ENCODE measurements at regions not wholly inside any gene's neighbourhood (a gene's known extent, or its start where the extent isn't known, plus 50 kb on each side); places are given as distances from the start of the nearest gene placed in this dataset.

DNA sequence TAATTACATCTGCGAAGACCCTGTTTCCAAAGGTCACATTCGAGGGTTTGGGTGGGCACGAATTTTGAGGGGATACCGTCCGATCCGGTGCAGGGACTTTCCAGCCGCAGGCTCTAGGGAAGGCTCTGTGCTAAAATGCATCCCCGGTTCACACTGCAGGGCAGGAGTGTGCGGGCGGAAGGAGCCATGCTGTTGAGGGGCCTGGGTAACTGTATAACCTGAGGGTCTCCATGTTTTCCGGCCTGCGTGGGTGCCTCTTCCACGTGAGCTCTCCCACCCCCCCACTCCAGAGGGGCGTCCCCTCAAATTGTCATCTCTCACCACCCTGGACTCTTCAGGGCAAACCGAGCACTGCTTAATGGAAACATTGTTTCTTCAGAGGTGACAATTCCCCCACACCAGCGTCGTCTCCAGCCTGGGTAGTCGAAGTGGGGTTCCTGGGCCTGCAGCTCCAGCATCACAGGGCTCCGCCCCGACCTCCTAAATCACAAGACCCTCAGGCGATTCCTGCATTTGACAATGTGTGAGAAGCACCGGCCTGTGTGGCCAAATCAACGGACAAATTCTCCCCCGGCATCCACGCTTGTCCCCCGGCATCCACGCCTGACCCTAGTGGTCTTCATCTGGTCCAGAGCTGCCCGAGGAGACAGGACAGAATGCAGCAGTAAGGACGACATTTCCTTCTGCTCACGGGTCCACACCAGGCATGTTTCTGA lies 51.2 kb downstream of the FOXL3 start:
- DNase-seq, result no peak

GRCh38 chr7:341841-342638 lies 52.1 kb downstream of the FOXL3 start:
- no peak for DNase-seq

DNA sequence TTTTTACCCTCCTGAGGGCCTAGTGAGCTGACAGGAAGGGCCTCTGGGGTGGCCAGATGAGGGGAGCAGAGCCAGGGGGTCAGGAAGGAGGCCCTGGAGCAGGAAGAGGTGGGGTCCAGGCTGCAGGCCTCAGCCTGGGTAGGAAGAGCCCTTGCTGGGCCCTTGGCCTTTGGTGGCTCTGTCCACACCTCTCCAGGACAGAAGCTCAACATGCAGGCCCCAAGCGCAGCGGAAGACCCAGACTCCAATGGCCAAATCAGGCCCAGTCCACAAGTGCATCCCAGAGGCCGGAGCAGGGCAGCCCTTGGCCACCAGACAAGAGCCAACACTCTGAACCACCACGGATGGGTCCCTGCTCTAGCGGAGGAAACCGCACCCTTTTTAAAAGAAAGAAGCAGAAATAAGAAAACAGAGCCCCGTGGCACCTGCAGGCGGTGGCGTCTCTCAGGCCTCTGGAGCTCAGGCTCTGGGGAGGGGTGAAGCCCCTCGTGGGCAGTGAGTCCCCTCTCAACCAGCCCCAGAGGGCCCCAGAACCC lies 52.8 kb downstream of the FOXL3 start:
- no peak for DNase-seq

GRCh38 chr7:343227-343822 lies 53.4 kb downstream of the FOXL3 start:
- no peak for DNase-seq

DNA sequence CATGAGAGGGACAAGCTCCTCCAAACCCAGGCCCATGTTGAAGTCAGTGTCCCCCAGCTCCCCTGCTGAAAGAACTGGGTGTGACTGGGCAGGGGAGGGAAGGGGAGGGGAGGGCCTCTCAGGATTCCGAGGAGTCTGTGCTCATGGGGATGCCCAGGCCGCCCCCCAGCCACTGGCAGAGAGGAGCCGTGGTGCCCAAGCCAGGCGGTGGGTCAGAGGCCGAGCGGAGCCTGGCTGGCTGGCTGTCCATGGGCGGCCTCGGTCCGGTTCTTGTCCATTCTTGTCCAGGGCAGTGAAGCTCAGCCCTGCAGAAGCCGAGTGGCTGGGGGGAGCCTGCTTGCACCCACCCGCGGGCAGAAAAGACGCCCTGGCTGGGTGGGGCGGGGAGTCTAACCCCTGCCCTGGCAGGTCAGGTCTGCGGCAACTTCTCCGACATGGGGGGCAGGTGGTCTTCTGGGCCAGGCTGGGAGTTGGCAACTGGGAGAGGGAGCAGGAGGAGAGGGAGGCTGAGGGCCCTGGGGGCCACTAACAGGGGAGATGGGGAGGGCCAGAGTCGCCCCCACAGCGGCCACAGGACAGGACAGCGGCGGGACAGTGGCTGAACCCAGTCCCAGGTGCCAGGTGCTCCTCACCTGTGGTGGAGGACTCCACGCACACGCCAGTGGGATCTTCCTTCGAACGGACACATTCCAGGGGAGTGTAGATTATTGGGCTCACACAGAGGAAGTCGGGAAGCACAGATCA lies 54.1 kb downstream of the FOXL3 start:
- no peak for DNase-seq

- DNase-seq, result no peak
Observed at GRCh38 chr7:344608-344994, 54.6 kb downstream of the FOXL3 start.

GRCh38 chr7:346116-346898 lies 56.3 kb downstream of the FOXL3 start:
- no peak for DNase-seq

DNA sequence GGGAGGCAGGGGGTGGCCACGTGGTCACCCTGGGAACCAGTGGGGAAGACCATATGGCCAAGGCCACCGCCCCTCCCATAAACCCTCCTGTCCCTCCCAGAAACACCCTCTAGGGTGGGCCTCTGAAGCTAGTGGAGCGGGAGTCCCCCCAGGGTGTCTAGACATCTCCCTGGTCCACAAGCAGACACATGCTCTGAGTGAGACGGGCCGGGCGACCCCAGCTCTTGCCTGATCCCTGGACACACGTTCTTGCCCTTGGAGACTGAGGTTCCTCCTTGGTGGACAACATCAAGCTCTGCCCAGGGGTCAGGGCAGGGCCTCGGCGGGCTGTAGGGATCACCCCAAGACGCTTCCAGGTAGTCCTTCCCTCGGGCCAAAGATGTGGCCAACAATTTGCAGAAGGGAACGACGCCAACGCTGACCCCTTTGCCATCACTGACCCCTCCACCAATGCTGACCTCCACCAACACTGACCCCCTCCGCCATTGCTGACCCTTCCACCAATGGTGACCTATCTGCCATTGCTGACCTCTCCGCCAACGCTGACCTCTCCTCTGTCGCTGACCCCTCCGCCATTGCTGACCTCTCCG lies 57.1 kb downstream of the FOXL3 start:
- DNase-seq, result no peak

DNA sequence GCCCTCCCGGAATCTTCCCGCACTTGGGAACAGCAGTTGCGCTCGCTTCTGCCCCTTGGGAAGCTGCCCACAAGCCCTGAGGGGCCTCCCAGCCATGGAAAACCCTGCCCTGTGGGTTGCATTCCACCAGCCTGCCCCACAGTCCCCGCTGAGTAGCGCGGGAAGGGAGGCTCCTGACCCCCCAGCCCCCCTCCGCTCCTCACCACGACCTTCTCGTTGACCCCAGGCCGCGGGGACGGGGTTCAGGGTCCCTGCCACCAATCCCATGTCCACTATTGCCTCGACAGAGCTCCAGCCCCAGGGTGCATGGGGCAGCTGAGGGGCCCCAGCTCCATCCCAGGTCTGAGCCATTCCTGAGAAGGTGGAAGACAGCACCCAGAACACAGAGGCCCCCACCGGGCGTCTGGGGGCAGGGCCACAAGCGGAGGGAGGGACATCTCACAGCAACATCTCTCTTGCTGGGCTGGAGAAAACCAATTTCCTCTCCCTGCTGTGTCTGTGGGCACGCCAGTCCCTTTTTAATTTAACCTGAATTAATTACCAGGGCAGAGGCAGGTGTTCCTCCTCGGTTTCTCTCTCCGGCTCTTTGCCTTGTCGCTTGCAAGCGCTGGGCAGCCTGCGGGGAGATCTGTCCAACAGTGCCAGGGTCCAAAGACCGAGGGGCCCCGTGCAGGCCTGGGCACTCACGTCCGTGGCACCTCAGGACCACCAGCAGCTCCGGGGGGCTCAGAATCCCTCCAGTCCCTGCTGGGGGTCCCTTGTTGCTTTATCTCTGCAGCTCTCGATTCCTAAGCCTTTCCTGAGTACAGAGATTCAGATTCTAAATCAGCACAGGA lies 57.9 kb downstream of the FOXL3 start:
- no peak for DNase-seq

- no peak for DNase-seq
Observed at GRCh38 chr7:348480-348844, 58.5 kb downstream of the FOXL3 start.

DNA sequence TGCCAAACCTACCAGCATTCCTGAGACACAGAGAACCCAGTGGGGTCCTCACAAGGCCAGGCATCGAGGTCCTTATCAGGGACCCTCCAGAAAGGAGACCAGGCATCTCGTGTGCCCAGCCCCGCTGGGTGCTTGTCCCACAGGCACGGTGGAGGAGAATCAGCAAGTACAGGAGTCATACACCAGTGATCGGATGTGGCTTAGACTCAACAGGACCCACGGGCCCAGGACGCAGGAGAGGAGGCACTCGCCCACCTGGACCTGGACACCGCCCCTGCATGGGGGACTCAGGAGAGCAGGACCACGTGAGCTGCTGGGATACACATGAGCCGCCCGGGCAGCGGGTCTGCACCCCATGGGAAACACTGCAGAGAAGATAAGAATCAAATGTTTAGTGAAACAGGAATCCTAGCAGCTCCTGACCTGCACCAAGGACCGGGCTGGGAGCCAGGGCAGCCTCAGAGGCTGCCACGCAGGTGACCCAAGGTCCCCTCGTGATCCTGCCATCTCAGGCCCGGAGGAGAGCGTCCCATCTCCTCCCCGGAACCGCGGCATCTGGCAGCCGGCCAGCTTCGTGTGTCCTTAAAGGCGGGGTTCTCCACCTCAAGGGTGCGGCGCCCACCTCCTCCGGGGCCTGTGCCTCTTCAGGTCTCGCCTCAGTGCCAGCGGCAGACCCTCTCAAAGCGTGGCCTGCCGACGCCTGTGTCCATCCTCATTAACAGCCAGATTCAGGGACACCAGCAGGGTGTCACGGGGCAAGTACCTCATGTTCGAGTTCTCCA lies 59.2 kb downstream of the FOXL3 start:
- no peak for DNase-seq

- peak; percentile 50 for DNase-seq
Observed at GRCh38 chr7:351256-351655, 61.3 kb downstream of the FOXL3 start.

GRCh38 chr7:351681-352480 lies 61.9 kb downstream of the FOXL3 start:
- peak; percentile 27 for DNase-seq

GRCh38 chr7:353746-354325 lies 63.9 kb downstream of the FOXL3 start:
- DNase-seq, result no peak

DNA sequence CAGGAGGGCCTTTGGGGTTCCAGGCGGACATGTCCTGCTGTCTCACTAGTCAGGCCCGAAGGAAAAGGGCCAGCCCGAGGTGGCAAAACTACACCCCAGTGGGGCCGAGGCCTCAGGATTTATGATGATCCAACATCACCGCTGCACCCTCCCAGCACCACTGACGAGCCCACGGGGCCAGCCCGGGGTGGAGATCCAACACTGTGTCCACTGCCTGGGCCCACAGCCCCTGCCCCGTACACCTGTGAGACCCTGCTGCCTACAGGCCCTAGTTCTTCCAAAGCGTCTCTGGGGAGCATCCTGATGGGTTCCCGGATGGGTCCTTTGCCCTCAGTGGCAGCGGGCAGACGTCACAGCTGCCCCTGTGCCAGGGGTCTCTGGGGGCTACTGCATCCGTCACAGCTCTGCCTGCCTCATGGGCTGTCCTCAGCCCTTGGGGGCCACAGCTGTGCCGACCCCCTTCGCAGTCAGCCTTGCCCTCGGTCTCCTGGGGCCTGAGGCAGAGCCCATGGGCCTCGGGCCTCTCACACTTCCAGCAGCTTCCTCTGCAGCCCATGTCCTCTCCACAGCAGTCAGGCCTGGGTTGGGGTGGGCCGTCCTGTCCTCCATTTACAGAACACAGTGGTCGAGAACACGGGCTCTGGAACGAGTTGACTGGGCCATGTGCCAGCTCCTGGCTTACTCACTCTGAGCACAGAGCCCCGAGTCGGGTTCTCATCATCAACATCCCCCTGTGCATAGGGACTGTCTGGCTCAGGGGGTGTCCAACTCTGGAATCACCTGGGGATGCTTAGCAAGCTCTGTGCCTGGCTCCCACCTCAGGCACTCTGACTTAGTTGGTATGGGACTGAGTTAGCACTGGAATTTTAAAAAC lies 64.9 kb downstream of the FOXL3 start:
- no peak for DNase-seq

DNA sequence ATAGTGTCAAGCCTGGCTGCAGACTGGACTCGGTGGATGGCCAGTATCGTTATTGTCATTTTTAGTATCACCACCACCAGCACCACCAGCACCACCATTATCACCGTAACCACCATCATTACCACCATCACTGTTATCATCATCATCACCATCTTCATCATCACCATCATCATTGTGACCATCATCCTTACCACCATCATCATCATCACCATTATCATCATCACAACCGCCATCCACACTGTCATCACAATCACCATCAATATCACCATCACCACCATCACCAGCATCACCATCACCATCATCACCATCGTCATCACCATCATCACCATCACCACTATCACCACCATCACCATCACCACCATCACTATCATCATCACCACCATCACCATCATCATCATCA lies 65.6 kb downstream of the FOXL3 start:
- no peak for DNase-seq

GRCh38 chr7:356087-356486 lies 66.1 kb downstream of the FOXL3 start:
- DNase-seq, result no peak

Measured in effector CD4-positive, alpha-beta T cell (primary cell).